ENCODE measurements at regions not wholly inside any gene's neighbourhood (a gene's known extent, or its start where the extent isn't known, plus 50 kb on each side); places are given as distances from the start of the nearest gene placed in this dataset.

- TF ChIP-seq, protein P1, sequence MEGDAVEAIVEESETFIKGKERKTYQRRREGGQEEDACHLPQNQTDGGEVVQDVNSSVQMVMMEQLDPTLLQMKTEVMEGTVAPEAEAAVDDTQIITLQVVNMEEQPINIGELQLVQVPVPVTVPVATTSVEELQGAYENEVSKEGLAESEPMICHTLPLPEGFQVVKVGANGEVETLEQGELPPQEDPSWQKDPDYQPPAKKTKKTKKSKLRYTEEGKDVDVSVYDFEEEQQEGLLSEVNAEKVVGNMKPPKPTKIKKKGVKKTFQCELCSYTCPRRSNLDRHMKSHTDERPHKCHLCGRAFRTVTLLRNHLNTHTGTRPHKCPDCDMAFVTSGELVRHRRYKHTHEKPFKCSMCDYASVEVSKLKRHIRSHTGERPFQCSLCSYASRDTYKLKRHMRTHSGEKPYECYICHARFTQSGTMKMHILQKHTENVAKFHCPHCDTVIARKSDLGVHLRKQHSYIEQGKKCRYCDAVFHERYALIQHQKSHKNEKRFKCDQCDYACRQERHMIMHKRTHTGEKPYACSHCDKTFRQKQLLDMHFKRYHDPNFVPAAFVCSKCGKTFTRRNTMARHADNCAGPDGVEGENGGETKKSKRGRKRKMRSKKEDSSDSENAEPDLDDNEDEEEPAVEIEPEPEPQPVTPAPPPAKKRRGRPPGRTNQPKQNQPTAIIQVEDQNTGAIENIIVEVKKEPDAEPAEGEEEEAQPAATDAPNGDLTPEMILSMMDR (IDR thresholded peaks at IDR 0.05; ENCODE audit: control extremely low read depth in 1 of 3, insufficient read depth in 1 of 3, low read depth in 1 of 3, low read length in 3 of 3), result no peak
- TF ChIP-seq POLR2AphosphoS5 (IDR thresholded peaks at IDR 0.05; ENCODE audit: low read depth, low read length) (no peak), EZH2 (IDR thresholded peaks at IDR 0.05; ENCODE audit: low read depth, low read length, severe bottlenecking) (no peak), FOSL1 (IDR thresholded peaks at IDR 0.05; ENCODE audit: insufficient read depth, low read depth, low read length) (no peak), PHF8 (conservative IDR thresholded peaks at IDR 0.05; ENCODE audit: low read depth, low read length) (no peak)
These were observed 387.8 kb downstream of the ZNF521 start for GRCh38 chr18:24964216-24964615.
